WTC11 (cell line): ENCODE measurements at regions not wholly inside any gene's neighbourhood (a gene's known extent, or its start where the extent isn't known, plus 50 kb on each side); places are given as distances from the start of the nearest gene placed in this dataset.

Experiments used
- CTCF ChIP-seq: fragments of 200-600 bp; IDR thresholded peaks from 2 replicates; pipeline ENCODE4 v1.8.0; 2022; ENCODE audit warnings: antibody characterized with exemption
- TEAD1 ChIP-seq: sonication (generic); formaldehyde crosslinking; IDR thresholded peaks from 2 replicates; pipeline ENCODE4 v1.8.0; 2022; ENCODE audit warnings: mild to moderate bottlenecking, missing genetic modification reagents
- ZNF416 ChIP-seq: fragments of 250-450 bp; sonication (Bioruptor Pico); IDR thresholded peaks from 2 replicates; pipeline ENCODE4 v1.9.0; 2021; ENCODE audit warnings: mild to moderate bottlenecking, inconsistent platforms

DNA sequence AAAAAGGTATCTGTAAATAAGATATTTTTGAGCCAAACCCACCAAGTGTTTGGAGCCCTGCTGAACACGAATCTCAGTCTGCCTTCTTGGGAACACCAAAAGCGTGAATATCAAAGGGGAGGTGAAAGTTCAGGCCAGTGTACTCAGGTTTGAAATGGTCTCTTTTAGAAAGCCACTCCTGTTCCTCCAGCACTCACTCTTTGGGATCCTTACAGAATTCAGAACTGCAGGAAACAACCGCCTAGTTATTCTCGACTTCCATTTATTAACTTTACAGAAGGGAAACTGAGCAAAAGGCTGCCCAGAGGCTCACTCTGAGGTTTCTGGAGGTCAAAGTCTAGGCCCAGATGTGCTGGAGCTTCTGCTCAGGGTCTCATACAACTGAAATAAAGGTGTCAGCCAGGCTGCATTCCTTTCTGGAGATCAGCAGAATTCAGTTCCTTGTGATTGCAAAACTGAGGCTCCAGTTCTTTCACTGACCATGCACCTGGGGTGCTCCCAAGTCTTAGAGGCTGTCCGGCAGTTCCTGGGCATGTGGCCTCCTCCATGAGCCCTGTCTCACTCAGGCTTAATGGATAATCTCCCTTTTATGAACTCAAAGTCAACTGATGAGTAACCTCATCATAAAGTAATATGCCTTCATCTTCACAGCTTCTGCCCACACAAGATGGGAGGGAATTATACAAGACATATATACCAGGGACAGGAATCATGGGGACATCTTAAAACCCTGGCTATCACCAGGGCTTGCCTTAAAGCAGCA, 65.5 kb upstream of the TNFAIP3 start:
- TF ChIP-seq ZNF416 (no peak), TEAD1 (CRISPR knock-in tag) (no peak), CTCF (no peak)
